CD14-positive monocyte (primary cell): ENCODE measurements at regions not wholly inside any gene's neighbourhood (a gene's known extent, or its start where the extent isn't known, plus 50 kb on each side); places are given as distances from the start of the nearest gene placed in this dataset.

ENCODE experiments used
- DNase-seq, 3 donors: peaks; one replicate each; pipeline ENCODE4 v3.0.0-alpha.2; 2011 to 2022
- H2AFZ ChIP-seq: 2 replicates; pipeline ENCODE4 v1.6.0; 2012; ENCODE audit warnings: mild to moderate bottlenecking, low read depth, low read length, inconsistent platforms; ENCODE audit not compliant: insufficient read depth, poor library complexity, severe bottlenecking
- H3K27ac ChIP-seq, 2 donors: 1 replicate in 1 of 2; 2 replicates in 1 of 2; pipeline ENCODE4 v1.5.1; 2012 to 2013; ENCODE audit warnings: low read length in 2 of 2, control low read depth in 1 of 2, inconsistent platforms in 1 of 2, low read depth in 1 of 2, mild to moderate bottlenecking in 1 of 2
- H3K27me3 ChIP-seq, 2 donors: one replicate each; pipeline versions ENCODE4 v1.6.0 to v1.6.1; 2011 to 2013; ENCODE audit warnings: low read length in 2 of 2; ENCODE audit not compliant: control insufficient read depth in 2 of 2, insufficient read depth in 2 of 2
- H3K36me3 ChIP-seq, 2 donors: replicated peaks in 1 of 2; 1 replicate in 1 of 2; 2 replicates in 1 of 2; pipeline versions ENCODE4 v1.5.1 to v1.6.1; 2012 to 2013; ENCODE audit warnings: low read length in 2 of 2, control low read depth in 1 of 2, inconsistent platforms in 1 of 2, mild to moderate bottlenecking in 1 of 2; ENCODE audit not compliant: insufficient read depth in 2 of 2, control insufficient read depth in 1 of 2
- H3K4me1 ChIP-seq, 2 donors: 1 replicate in 1 of 2; 2 replicates in 1 of 2; pipeline versions ENCODE4 v1.5.1 to v1.6.1; 2012 to 2013; ENCODE audit warnings: low read length in 2 of 2, control low read depth in 1 of 2, inconsistent platforms in 1 of 2, mild to moderate bottlenecking in 1 of 2, moderate library complexity in 1 of 2; ENCODE audit not compliant: insufficient read depth in 2 of 2, control insufficient read depth in 1 of 2
- H3K4me2 ChIP-seq: replicated peaks from 2 replicates; pipeline ENCODE3; 2012; ENCODE audit warnings: low read length, moderate library complexity, mild to moderate bottlenecking; ENCODE audit not compliant: poor library complexity, severe bottlenecking; ENCODE audit errors: extremely low read depth
- H3K4me3 ChIP-seq, 3 experiments: fragments of 200-600 bp in 1 of 3; sonication (generic) in 1 of 3; replicated peaks in 1 of 3; 1 replicate in 2 of 3; 2 replicates in 1 of 3; pipeline ENCODE4 v1.5.1; 2011 to 2013; ENCODE audit warnings: low read length in 3 of 3, mild to moderate bottlenecking in 3 of 3, control low read depth in 2 of 3, low read depth in 2 of 3, inconsistent platforms in 1 of 3, moderate library complexity in 1 of 3
- H3K79me2 ChIP-seq: 2 replicates; pipeline ENCODE4 v1.6.0; 2012; ENCODE audit warnings: mild to moderate bottlenecking, control low read depth, inconsistent platforms, low read length, moderate library complexity; ENCODE audit not compliant: insufficient read depth
- H3K9ac ChIP-seq: 2 replicates; pipeline ENCODE4 v1.6.0; 2017; ENCODE audit warnings: low read length, mild to moderate bottlenecking; ENCODE audit not compliant: insufficient read depth, poor library complexity, severe bottlenecking
- H3K9me3 ChIP-seq, 2 donors: replicated peaks in 1 of 2; 1 replicate in 1 of 2; 2 replicates in 1 of 2; pipeline versions ENCODE4 v1.5.1 to v1.6.1; 2012 to 2013; ENCODE audit warnings: low read length in 2 of 2, control low read depth in 1 of 2; ENCODE audit not compliant: control insufficient read depth in 1 of 2, insufficient read depth in 1 of 2
- H4K20me1 ChIP-seq: 2 replicates; pipeline ENCODE4 v1.6.0; 2012; ENCODE audit warnings: mild to moderate bottlenecking, low read length, control low read depth, moderate library complexity; ENCODE audit not compliant: insufficient read depth
- H3K27ac Mint-ChIP-seq, 7 donors: one replicate each; pipeline ENCODE4 v1.8.0; 2020; ENCODE audit warnings: mild to moderate bottlenecking in 7 of 7, mixed read lengths in 7 of 7, moderate library complexity in 6 of 7, inconsistent platforms in 2 of 7
- H3K27me3 Mint-ChIP-seq, 3 donors: one replicate each; pipeline ENCODE4 v1.8.0; 2021 to 2022; ENCODE audit warnings: low read depth in 3 of 3, mild to moderate bottlenecking in 3 of 3, mixed read lengths in 3 of 3, moderate library complexity in 3 of 3, inconsistent platforms in 1 of 3
- H3K36me3 Mint-ChIP-seq, 2 donors: one replicate each; pipeline ENCODE4 v1.8.0; 2020; ENCODE audit warnings: mixed read lengths in 2 of 2, inconsistent platforms in 1 of 2, mild to moderate bottlenecking in 1 of 2
- H3K4me1 Mint-ChIP-seq: one replicate; pipeline ENCODE4 v1.8.0; 2020; ENCODE audit warnings: mild to moderate bottlenecking, mixed read lengths
- H3K4me3 Mint-ChIP-seq, 2 donors: one replicate each; pipeline ENCODE4 v1.8.0; 2020; ENCODE audit warnings: mild to moderate bottlenecking in 2 of 2, mixed read lengths in 2 of 2, moderate library complexity in 1 of 2
- H3K9me3 Mint-ChIP-seq, 7 donors: one replicate each; pipeline ENCODE4 v1.8.0; 2020 to 2022; ENCODE audit warnings: mixed read lengths in 7 of 7, mild to moderate bottlenecking in 6 of 7, moderate library complexity in 6 of 7, inconsistent platforms in 2 of 7
- WGBS: methylation state at CpG from one replicate; pipeline ENCODE4 v1.1.5; 2013; ENCODE audit warnings: missing lambda C conversion rate; ENCODE audit not compliant: insufficient coverage; 5-methylcytosine and 5-hydroxymethylcytosine counted together
- intact Hi-C, 2 donors: fragments of 100-400 bp; cut with micrococcal nuclease; formaldehyde crosslinking; loops; one replicate each; pipeline versions ENCODE4 v1.15.0 to v1.15.1; 2023
- TF ChIP-seq, protein P1 (sequence below): fragments of 200-600 bp; IDR thresholded peaks from one replicate; pipeline ENCODE4 v1.8.0; 2022; ENCODE audit warnings: antibody characterized with exemption, mild to moderate bottlenecking

DNA sequence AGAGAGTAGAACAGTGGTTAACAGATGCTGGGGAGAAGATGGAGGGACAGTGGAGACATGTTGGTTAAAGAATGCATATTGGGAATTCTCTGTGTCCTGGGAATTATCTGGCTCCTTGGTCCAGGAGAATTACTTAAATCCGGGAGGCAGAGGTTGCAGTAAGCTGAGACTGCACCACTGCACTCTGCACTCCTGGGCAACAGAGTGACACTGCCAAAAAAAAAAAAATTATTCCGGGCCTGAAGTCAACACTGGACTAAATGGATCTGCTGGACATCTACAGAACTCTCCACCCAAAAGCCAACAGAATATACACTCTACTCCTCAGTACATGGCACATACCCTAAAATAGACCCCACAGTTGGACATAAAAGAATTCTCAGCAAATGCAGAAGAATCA, 400.0 kb upstream of the CXorf51B start:
- Histone ChIP-seq H2AFZ (no peak overlapping the region), H3K4me1 (no peaks in the 10 kb centered on the region), H3K4me2 (no peak overlapping the region), H3K9me3 (no peaks in the 10 kb centered on the region), H4K20me1 (no peaks in the 10 kb centered on the region), H3K9ac (no peak overlapping the region), H3K4me3 (no peak overlapping the region), H3K79me2 (no peaks in the 10 kb centered on the region), H3K27me3 (no peaks in the 10 kb centered on the region), H3K27ac (no peak overlapping the region), H3K36me3 (no peaks in the 10 kb centered on the region)
- DNase-seq: no peak
- TF ChIP-seq, protein P1, sequence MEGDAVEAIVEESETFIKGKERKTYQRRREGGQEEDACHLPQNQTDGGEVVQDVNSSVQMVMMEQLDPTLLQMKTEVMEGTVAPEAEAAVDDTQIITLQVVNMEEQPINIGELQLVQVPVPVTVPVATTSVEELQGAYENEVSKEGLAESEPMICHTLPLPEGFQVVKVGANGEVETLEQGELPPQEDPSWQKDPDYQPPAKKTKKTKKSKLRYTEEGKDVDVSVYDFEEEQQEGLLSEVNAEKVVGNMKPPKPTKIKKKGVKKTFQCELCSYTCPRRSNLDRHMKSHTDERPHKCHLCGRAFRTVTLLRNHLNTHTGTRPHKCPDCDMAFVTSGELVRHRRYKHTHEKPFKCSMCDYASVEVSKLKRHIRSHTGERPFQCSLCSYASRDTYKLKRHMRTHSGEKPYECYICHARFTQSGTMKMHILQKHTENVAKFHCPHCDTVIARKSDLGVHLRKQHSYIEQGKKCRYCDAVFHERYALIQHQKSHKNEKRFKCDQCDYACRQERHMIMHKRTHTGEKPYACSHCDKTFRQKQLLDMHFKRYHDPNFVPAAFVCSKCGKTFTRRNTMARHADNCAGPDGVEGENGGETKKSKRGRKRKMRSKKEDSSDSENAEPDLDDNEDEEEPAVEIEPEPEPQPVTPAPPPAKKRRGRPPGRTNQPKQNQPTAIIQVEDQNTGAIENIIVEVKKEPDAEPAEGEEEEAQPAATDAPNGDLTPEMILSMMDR: no peak
- no peaks in the 10 kb centered on the region for H3K4me1 Mint-ChIP-seq
- no peak overlapping the region for H3K27ac Mint-ChIP-seq
- no peaks in the 10 kb centered on the region for H3K36me3 Mint-ChIP-seq
- H3K4me3 Mint-ChIP-seq: no peak overlapping the region
- peaks cover 0 to 2% (median 0%) of the 10 kb centered on the region in 7 donors for H3K9me3 Mint-ChIP-seq
- WGBS: no CpG with 5 or more reads among the region's 2 CpGs
- H3K27me3 Mint-ChIP-seq: no peaks in the 10 kb centered on the region
- intact Hi-C loops: no loop called here

DNA sequence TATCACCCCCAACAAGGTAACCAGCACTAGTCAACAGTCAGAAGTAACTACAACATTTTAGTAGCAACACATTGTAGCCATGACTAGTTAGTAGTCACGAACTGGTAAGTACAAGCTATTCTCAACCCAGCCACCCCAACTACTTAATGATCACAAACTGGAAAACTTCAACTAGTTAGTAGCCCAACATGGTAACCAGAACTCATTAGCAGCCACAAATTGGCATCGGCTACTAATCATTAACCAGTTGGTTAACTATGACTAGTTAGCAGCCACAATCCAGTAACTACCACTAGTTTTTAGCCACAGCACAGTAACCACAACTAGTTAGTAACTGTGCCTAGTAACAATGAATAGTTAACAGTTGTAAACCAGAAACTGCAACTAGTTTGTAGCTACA, 385.1 kb upstream of the CXorf51B start:
- H2AFZ ChIP-seq: no peak overlapping the region
- Mint-ChIP-seq H3K27me3 (no peaks in the 10 kb centered on the region), H3K4me1 (no peaks in the 10 kb centered on the region), H3K27ac (no peak overlapping the region), H3K9me3 (peaks cover 0 to 11% (median 7%) of the 10 kb centered on the region in 7 donors), H3K36me3 (no peaks in the 10 kb centered on the region), H3K4me3 (no peak overlapping the region)
- H4K20me1 ChIP-seq: no peaks in the 10 kb centered on the region
- no peaks in the 10 kb centered on the region for H3K79me2 ChIP-seq
- intact Hi-C loops: no loop called here
- no peaks in the 10 kb centered on the region for H3K4me1 ChIP-seq
- no peak for DNase-seq
- H3K9ac ChIP-seq: no peak overlapping the region
- H3K27me3 ChIP-seq: no peaks in the 10 kb centered on the region
- TF ChIP-seq, protein P1: no peak
- no CpG with 5 or more reads among the region's 2 CpGs for WGBS
- no peak overlapping the region for H3K4me2 ChIP-seq
- no peaks in the 10 kb centered on the region for H3K36me3 ChIP-seq
- H3K9me3 ChIP-seq: peaks cover 0 to 4% of the 10 kb centered on the region in 2 donors
- no peak overlapping the region for H3K4me3 ChIP-seq
- H3K27ac ChIP-seq: no peak overlapping the region
